ENCODE measurements at regions not wholly inside any gene's neighbourhood (a gene's known extent, or its start where the extent isn't known, plus 50 kb on each side); places are given as distances from the start of the nearest gene placed in this dataset.
"Not testable (repeated sequence)": the region's sequence is repeated elsewhere in the genome, so short reads cannot be mapped to it uniquely, and the experiment has no call there.

- H3K27me3 ChIP-seq = no peaks in the 10 kb centered on the region
- H3K36me3 ChIP-seq = no peaks in the 10 kb centered on the region
- no peak for TF ChIP-seq POLR2A (IDR thresholded peaks at IDR 0.05)
- TF ChIP-seq CTCF (IDR thresholded peaks at IDR 0.05 in 4 of 5, conservative IDR thresholded peaks at IDR 0.05 in 1 of 5) = no peak
- no peak for ATAC-seq
- no peak overlapping the region for H3K27ac ChIP-seq
- intact Hi-C loops (cut with DNase I; ENCODE audit: low total_unique reads) = no loop called here
- no peaks in the 10 kb centered on the region for H3K4me1 ChIP-seq
- in situ Hi-C loops (cut with MboI; ENCODE audit: low sequenced_read_pairs in 4 of 4) = no loop called here
- no peak overlapping the region for H3K4me3 ChIP-seq
- no peaks in the 10 kb centered on the region for H3K9me3 ChIP-seq
- DNase-seq = no peak
Measured at GRCh38 chr9:75544815-75545214, 345.7 kb upstream of the PCSK5 start.

GRCh38 chr9:75545287-75545686 is 345.2 kb upstream of the PCSK5 start:
- DNase-seq (no peak), ATAC-seq (no peak)
- no peak overlapping the region for H3K27ac ChIP-seq
- H3K27me3 ChIP-seq = no peaks in the 10 kb centered on the region
- no peaks in the 10 kb centered on the region for H3K9me3 ChIP-seq
- intact Hi-C loops (cut with DNase I; ENCODE audit: low total_unique reads) = no loop called here
- no peaks in the 10 kb centered on the region for H3K4me1 ChIP-seq
- in situ Hi-C loops (cut with MboI; ENCODE audit: low sequenced_read_pairs in 4 of 4) = no loop called here
- no peak overlapping the region for H3K4me3 ChIP-seq
- H3K36me3 ChIP-seq = no peaks in the 10 kb centered on the region
- no peak for TF ChIP-seq CTCF (IDR thresholded peaks at IDR 0.05 in 4 of 5, conservative IDR thresholded peaks at IDR 0.05 in 1 of 5)
- TF ChIP-seq POLR2A (IDR thresholded peaks at IDR 0.05) = no peak

- DNase-seq (no peak), ATAC-seq (no peak)
- in situ Hi-C loops (cut with MboI; ENCODE audit: low sequenced_read_pairs in 4 of 4) = no loop called here
- Histone ChIP-seq H3K4me3 (no peak overlapping the region), H3K27me3 (no peaks in the 10 kb centered on the region), H3K27ac (no peak overlapping the region), H3K4me1 (no peaks in the 10 kb centered on the region), H3K9me3 (no peaks in the 10 kb centered on the region), H3K36me3 (no peaks in the 10 kb centered on the region)
- intact Hi-C loops (cut with DNase I; ENCODE audit: low total_unique reads) = no loop called here
- TF ChIP-seq CTCF (IDR thresholded peaks at IDR 0.05 in 4 of 5, conservative IDR thresholded peaks at IDR 0.05 in 1 of 5) = no peak
- TF ChIP-seq POLR2A (IDR thresholded peaks at IDR 0.05) = no peak
Measured at GRCh38 chr9:75548871-75549270, 341.6 kb upstream of the PCSK5 start.

- no peak for TF ChIP-seq POLR2A (IDR thresholded peaks at IDR 0.05)
- TF ChIP-seq CTCF (IDR thresholded peaks at IDR 0.05 in 4 of 5, conservative IDR thresholded peaks at IDR 0.05 in 1 of 5) = no peak
- H3K27ac ChIP-seq = no peak overlapping the region
- intact Hi-C loops (cut with DNase I; ENCODE audit: low total_unique reads) = no loop called here
- H3K4me3 ChIP-seq = no peak overlapping the region
- H3K36me3 ChIP-seq = no peaks in the 10 kb centered on the region
- no peaks in the 10 kb centered on the region for H3K4me1 ChIP-seq
- no peaks in the 10 kb centered on the region for H3K9me3 ChIP-seq
- ATAC-seq (no peak), DNase-seq (no peak)
- in situ Hi-C loops (cut with MboI; ENCODE audit: low sequenced_read_pairs in 4 of 4) = no loop called here
- H3K27me3 ChIP-seq = no peaks in the 10 kb centered on the region
Measured at GRCh38 chr9:75551861-75552260, 338.6 kb upstream of the PCSK5 start.

- no peaks in the 10 kb centered on the region for H3K27me3 ChIP-seq
- in situ Hi-C loops (cut with MboI; ENCODE audit: low sequenced_read_pairs in 4 of 4) = no loop called here
- TF ChIP-seq CTCF (IDR thresholded peaks at IDR 0.05 in 4 of 5, conservative IDR thresholded peaks at IDR 0.05 in 1 of 5) (no peak), POLR2A (IDR thresholded peaks at IDR 0.05) (no peak)
- H3K4me3 ChIP-seq = no peak overlapping the region
- intact Hi-C loops (cut with DNase I; ENCODE audit: low total_unique reads) = no loop called here
- no peak for ATAC-seq
- no peak overlapping the region for H3K27ac ChIP-seq
- no peak for DNase-seq
- H3K4me1 ChIP-seq = no peaks in the 10 kb centered on the region
- H3K9me3 ChIP-seq = no peaks in the 10 kb centered on the region
- no peaks in the 10 kb centered on the region for H3K36me3 ChIP-seq
Measured at GRCh38 chr9:75552941-75553340, 337.5 kb upstream of the PCSK5 start.

GRCh38 chr9:75566813-75567212 is 323.7 kb upstream of the PCSK5 start:
- in situ Hi-C loops (cut with MboI; ENCODE audit: low sequenced_read_pairs in 4 of 4); H3K9me3 ChIP-seq; ATAC-seq; H3K27ac ChIP-seq; intact Hi-C loops (cut with DNase I; ENCODE audit: low total_unique reads); H3K36me3 ChIP-seq; H3K27me3 ChIP-seq; DNase-seq; H3K4me1 ChIP-seq; H3K4me3 ChIP-seq: not testable (repeated sequence)
